Heart left ventricle (tissue), 13 donors: ENCODE measurements at regions not wholly inside any gene's neighbourhood (a gene's known extent, or its start where the extent isn't known, plus 50 kb on each side); places are given as distances from the start of the nearest gene placed in this dataset.

Experiments
- CTCF ChIP-seq, 12 donors: fragments of 200-600 bp; sonication (generic) in 4 of 12; IDR thresholded peaks; one replicate each; pipeline versions ENCODE4 v1.5.0 to v1.8.0; 2018 to 2022; ENCODE audit warnings: antibody characterized with exemption in 12 of 12, mild to moderate bottlenecking in 5 of 12
- POLR2A ChIP-seq, 2 donors: fragments of 450-650 bp; IDR thresholded peaks; one replicate each; pipeline ENCODE4 v1.6.1; 2017; ENCODE audit warnings: antibody characterized with exemption in 2 of 2, mild to moderate bottlenecking in 2 of 2, moderate library complexity in 2 of 2
- donor health status: ischemic (EF 13 %, LVEDD 7.1; RV severe dilation, severe dysfunction).
- donor health status: DM: no; HTN: yes; CAD: no.
- donor health status: DM: no; HTN: no; CAD: no.
- donor health status: ischemic (EF 25% LVEDD 6.9; RV normal size, moderate dysfunction).
- donor health status: ischemic (EF 25% LVEDD 5.7; RV mildly dilated, moderate dysfunction).
- donor health status: ischemic (EF 35%, LVEDD 5.7; RV mildly dilated, moderate dysfunction).
- donor health status: nonischemic (EF 11% LVEDD 7.7; RV severe dilation, severe dysfunction).
- donor health status: DM: yes; HTN: yes; CAD: no.
- donor health status: PGD.
- donor health status: ischemic (EF 29% LVEDD 5.4; RV normal size, mild dysfunction).
- donor health status: nonischemic (EF 23%, LVEDD 6.1; RV moderate dilation, normal function).

GRCh38 chr10:63917363-63917762, 396.2 kb downstream of the REEP3 start:
- TF ChIP-seq CTCF (IDR thresholded peaks at IDR 0.05): no peak
- TF ChIP-seq POLR2A (IDR thresholded peaks at IDR 0.05): no peak
